ENCODE measurements at regions not wholly inside any gene's neighbourhood (a gene's known extent, or its start where the extent isn't known, plus 50 kb on each side); places are given as distances from the start of the nearest gene placed in this dataset.

- no peaks in the 10 kb centered on the region for H3K79me2 ChIP-seq (ENCODE audit: control insufficient read depth, insufficient read depth, low read length)
- FAIRE-seq (no peak), DNase-seq (ENCODE audit: low read depth, low spot score) (no peak)
- no peak overlapping the region for H3K9ac ChIP-seq (replicated peaks; ENCODE audit: extremely low read depth, insufficient read depth, low read length)
- ChIA-PET CTCF (interaction anchor here (1.7 kb wide), 1 partner anchor 113 kb away, joined by 3 read pairs; no protein-coding TSS in a partner anchor), POLR2A (no interaction called here)
- dilution Hi-C loops (cut with MboI; ENCODE audit: extremely low pct_ligation_motif_present, low sequenced_read_pairs) (no loop called here), intact Hi-C loops (cut with micrococcal nuclease) (no loop called here)
- H4K20me1 ChIP-seq (replicated peaks; ENCODE audit: control insufficient read depth, extremely low read depth, insufficient read depth, low read length): no peaks in the 10 kb centered on the region
- no peak for TF ChIP-seq EZH2 (IDR thresholded peaks at IDR 0.05; ENCODE audit: borderline replicate concordance, low read depth, low read length, severe bottlenecking)
- TF ChIP-seq POLR2AphosphoS5 (IDR thresholded peaks at IDR 0.05; ENCODE audit: insufficient read depth, low read depth, low read length): no peak
- no peak for TF ChIP-seq POLR2A (IDR thresholded peaks at IDR 0.05; ENCODE audit: low read depth, low read length)
- TF ChIP-seq MYC (IDR thresholded peaks at IDR 0.05; ENCODE audit: low read depth, low read length): no peak
- TF ChIP-seq GATA2 (IDR thresholded peaks at IDR 0.05; ENCODE audit: insufficient read depth, insufficient read length, low read depth, low read length): no peak
- no peak for TF ChIP-seq FOS (IDR thresholded peaks at IDR 0.05; ENCODE audit: borderline replicate concordance, insufficient read depth, low read length)
- TF ChIP-seq MAX (IDR thresholded peaks at IDR 0.05; ENCODE audit: insufficient read depth, insufficient read length): no peak
- TF ChIP-seq CTCF (IDR thresholded peaks at IDR 0.05; ENCODE audit: extremely low read depth in 1 of 2, insufficient read depth in 1 of 2, low read depth in 1 of 2, low read length in 2 of 2): no peak
- TF ChIP-seq JUN (IDR thresholded peaks at IDR 0.05; ENCODE audit: borderline replicate concordance, insufficient read depth, insufficient read length, low read depth): no peak
- H3K4me3 ChIP-seq (replicated peaks in 1 of 3; ENCODE audit: insufficient read depth in 1 of 3, low read depth in 1 of 3, low read length in 3 of 3): no peak overlapping the region
- peaks cover 5% of the 10 kb centered on the region for H3K4me1 ChIP-seq (ENCODE audit: control insufficient read depth, extremely low read depth, insufficient read depth, low read length)
- no peak overlapping the region for H3K27ac ChIP-seq (ENCODE audit: insufficient read depth, low read depth, low read length)
- H2AFZ ChIP-seq (ENCODE audit: low read depth, low read length): no peak overlapping the region
- H3K9me1 ChIP-seq (replicated peaks; ENCODE audit: control insufficient read depth, extremely low read depth, insufficient read depth, low read length): no peaks in the 10 kb centered on the region
- BruUV-seq (replicated peaks): no TSS peak
- no peak overlapping the region for H3K4me2 ChIP-seq (ENCODE audit: insufficient read depth, low read length)
- no peaks in the 10 kb centered on the region for H3K36me3 ChIP-seq (ENCODE audit: control insufficient read depth in 2 of 2, extremely low read depth in 1 of 2, insufficient read depth in 2 of 2, low read length in 2 of 2)
- no peaks in the 10 kb centered on the region for H3K27me3 ChIP-seq (ENCODE audit: control insufficient read depth in 2 of 2, insufficient read depth in 2 of 2, low read length in 2 of 2)
- no peaks in the 10 kb centered on the region for H3K9me3 ChIP-seq (replicated peaks; ENCODE audit: control insufficient read depth, insufficient read depth, low read length)
These were observed 1961.9 kb upstream of the CELF4 start for GRCh38 chr18:39527465-39527864.

Measured in endothelial cell of umbilical vein (primary cell).